Psoas muscle (tissue), 7 donors: ENCODE measurements at regions not wholly inside any gene's neighbourhood (a gene's known extent, or its start where the extent isn't known, plus 50 kb on each side); places are given as distances from the start of the nearest gene placed in this dataset.

Experiments used
- ATAC-seq, 4 donors: fragments of 200-7000 bp; cut with Tn5 transposase; one replicate each; pipeline ENCODE4 v1.9.1; 2020; ENCODE audit warnings: moderate library complexity in 3 of 4, mild to moderate bottlenecking in 2 of 4
- DNase-seq, 2 donors: peaks; one replicate each; pipeline ENCODE4 v3.0.0-alpha.2; 2020
- H3K27ac ChIP-seq: fragments of 200-600 bp; one replicate; pipeline ENCODE4 v1.8.0; 2022
- H3K27me3 ChIP-seq, 3 donors: fragments of 200-600 bp in 1 of 3; one replicate each; pipeline versions ENCODE4 v1.6.1 to v1.8.0; 2013 to 2022; ENCODE audit warnings: low read length in 2 of 3, mild to moderate bottlenecking in 2 of 3, moderate library complexity in 1 of 3; ENCODE audit not compliant: insufficient read depth in 3 of 3
- H3K36me3 ChIP-seq, 2 donors: fragments of 200-600 bp in 1 of 2; one replicate each; pipeline versions ENCODE4 v1.6.1 to v1.8.0; 2013 to 2022; ENCODE audit warnings: low read depth in 1 of 2, mild to moderate bottlenecking in 1 of 2, moderate library complexity in 1 of 2; ENCODE audit not compliant: insufficient read depth in 1 of 2
- H3K4me1 ChIP-seq: fragments of 200-600 bp; one replicate; pipeline ENCODE4 v1.8.0; 2022
- H3K4me3 ChIP-seq: fragments of 200-600 bp; one replicate; pipeline ENCODE4 v1.8.0; 2022; ENCODE audit warnings: mild to moderate bottlenecking
- H3K9me3 ChIP-seq: fragments of 200-600 bp; one replicate; pipeline ENCODE4 v1.8.0; 2022
- CTCF ChIP-seq: fragments of 200-600 bp; IDR thresholded peaks from one replicate; pipeline ENCODE4 v1.8.0; 2022; ENCODE audit warnings: antibody characterized with exemption
- WGBS, 3 donors: extraction: QIAGEN DNeasy Blood & Tissue Kit; methylation state at CpG; one replicate each; pipeline versions ENCODE4 v1.1.6 to v1.1.7; 2013; 5-methylcytosine and 5-hydroxymethylcytosine counted together
- intact Hi-C, 2 donors: fragments of 100-400 bp; cut with DNase I; formaldehyde crosslinking; loops; one replicate each; pipeline versions ENCODE4 v1.11.0 to v1.14.2; 2022
- donor health status: healthy with polysubstance abuse.
- donor health status: DM: no; HTN: no; CAD: no; lungs with moderate emphysema.
- donor health status: Bipolar disorder and iron deficiency.
- donor health status: healthy.
- donor health status: DM: yes; HTN: yes; CAD: no.
- donor health status: DM: no; HTN: no; CAD: no.
- donor health status: DM: yes; HTN: yes; CAD: no.

GRCh38 chr20:11048739-11049138 lies 374.9 kb upstream of the JAG1 start:
- no peaks in the 10 kb centered on the region for H3K27me3 ChIP-seq
- no peaks in the 10 kb centered on the region for H3K9me3 ChIP-seq
- ATAC-seq (no peak), DNase-seq (no peak)
- no peak for TF ChIP-seq CTCF
- no peaks in the 10 kb centered on the region for H3K4me1 ChIP-seq
- no peaks in the 10 kb centered on the region for H3K36me3 ChIP-seq
- H3K27ac ChIP-seq, result no peak overlapping the region
- intact Hi-C loops, result no loop called here
- no peak overlapping the region for H3K4me3 ChIP-seq

- Histone ChIP-seq H3K36me3 (no peaks in the 10 kb centered on the region), H3K4me1 (no peaks in the 10 kb centered on the region), H3K9me3 (no peaks in the 10 kb centered on the region), H3K27ac (no peak overlapping the region), H3K4me3 (no peak overlapping the region), H3K27me3 (no peaks in the 10 kb centered on the region)
- DNase-seq (no peak), ATAC-seq (no peak)
- intact Hi-C loops, result loop anchor here in 1 of 2 donors (10.0 kb wide), 1 partner anchor 56 kb away; no protein-coding TSS in a partner anchor
- whole genome bisulfite sequencing, 3 donors, result 63 to 84% (median 70%) methylated on average over 2 of the region's 2 CpGs
- TF ChIP-seq CTCF, result no peak
Observed at GRCh38 chr20:11050350-11050749, 376.6 kb upstream of the JAG1 start.

GRCh38 chr20:11051136-11051535 lies 377.3 kb upstream of the JAG1 start:
- no peak overlapping the region for H3K27ac ChIP-seq
- no peaks in the 10 kb centered on the region for H3K36me3 ChIP-seq
- ATAC-seq, result no peak
- H3K4me3 ChIP-seq, result no peak overlapping the region
- H3K9me3 ChIP-seq, result no peaks in the 10 kb centered on the region
- intact Hi-C loops, result loop anchor here in 1 of 2 donors (10.0 kb wide), 1 partner anchor 56 kb away; no protein-coding TSS in a partner anchor
- H3K27me3 ChIP-seq, result no peaks in the 10 kb centered on the region
- no peak for TF ChIP-seq CTCF
- H3K4me1 ChIP-seq, result no peaks in the 10 kb centered on the region
- 81 to 87% (median 83%) methylated on average over 3 of the region's 3 CpGs for WGBS, 3 donors
- DNase-seq, result no peak

GRCh38 chr20:11053310-11053709 lies 379.5 kb upstream of the JAG1 start:
- Histone ChIP-seq H3K4me1 (no peaks in the 10 kb centered on the region), H3K9me3 (no peaks in the 10 kb centered on the region), H3K36me3 (no peaks in the 10 kb centered on the region), H3K4me3 (no peak overlapping the region), H3K27ac (no peak overlapping the region), H3K27me3 (no peaks in the 10 kb centered on the region)
- no peak for TF ChIP-seq CTCF
- intact Hi-C loops, result loop anchor here in 1 of 2 donors (10.0 kb wide), 1 partner anchor 59 kb away; no protein-coding TSS in a partner anchor
- no peak for DNase-seq
- no peak for ATAC-seq

GRCh38 chr20:11054266-11054993 lies 380.6 kb upstream of the JAG1 start:
- H3K36me3 ChIP-seq, result no peaks in the 10 kb centered on the region
- no peaks in the 10 kb centered on the region for H3K9me3 ChIP-seq
- DNase-seq (no peak), ATAC-seq (no peak)
- TF ChIP-seq CTCF, result no peak
- no peaks in the 10 kb centered on the region for H3K27me3 ChIP-seq
- no peaks in the 10 kb centered on the region for H3K4me1 ChIP-seq
- intact Hi-C loops, result loop anchor here in 1 of 2 donors (10.0 kb wide), 1 partner anchor 60 kb away; no protein-coding TSS in a partner anchor
- no peak overlapping the region for H3K27ac ChIP-seq
- no peak overlapping the region for H3K4me3 ChIP-seq
- WGBS, 3 donors, result 80 to 85% (median 82%) methylated on average over 8 of the region's 8 CpGs
